ENCODE measurements at regions not wholly inside any gene's neighbourhood (a gene's known extent, or its start where the extent isn't known, plus 50 kb on each side); places are given as distances from the start of the nearest gene placed in this dataset.

DNA sequence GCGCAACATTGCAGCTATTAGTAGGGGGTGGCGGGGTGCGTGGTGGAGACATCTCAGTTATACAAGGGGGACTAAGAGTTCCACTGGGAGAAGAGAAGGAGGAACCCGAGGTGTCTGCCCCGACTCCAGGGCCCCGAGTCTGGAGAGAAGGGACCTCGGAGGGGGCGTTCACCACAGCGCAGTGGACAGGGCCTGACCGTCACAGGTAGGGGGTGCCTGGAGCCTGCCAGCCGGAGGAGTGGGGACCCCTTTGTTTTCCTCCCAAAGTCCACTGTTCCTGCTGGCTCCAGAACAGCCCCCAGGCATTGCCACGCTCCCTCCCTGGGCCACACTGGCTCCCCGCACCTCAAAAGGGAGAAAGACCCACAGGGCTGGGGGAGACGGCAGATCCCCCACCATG lies 175.9 kb upstream of the TNRC6C start:
- TF ChIP-seq, protein P1, sequence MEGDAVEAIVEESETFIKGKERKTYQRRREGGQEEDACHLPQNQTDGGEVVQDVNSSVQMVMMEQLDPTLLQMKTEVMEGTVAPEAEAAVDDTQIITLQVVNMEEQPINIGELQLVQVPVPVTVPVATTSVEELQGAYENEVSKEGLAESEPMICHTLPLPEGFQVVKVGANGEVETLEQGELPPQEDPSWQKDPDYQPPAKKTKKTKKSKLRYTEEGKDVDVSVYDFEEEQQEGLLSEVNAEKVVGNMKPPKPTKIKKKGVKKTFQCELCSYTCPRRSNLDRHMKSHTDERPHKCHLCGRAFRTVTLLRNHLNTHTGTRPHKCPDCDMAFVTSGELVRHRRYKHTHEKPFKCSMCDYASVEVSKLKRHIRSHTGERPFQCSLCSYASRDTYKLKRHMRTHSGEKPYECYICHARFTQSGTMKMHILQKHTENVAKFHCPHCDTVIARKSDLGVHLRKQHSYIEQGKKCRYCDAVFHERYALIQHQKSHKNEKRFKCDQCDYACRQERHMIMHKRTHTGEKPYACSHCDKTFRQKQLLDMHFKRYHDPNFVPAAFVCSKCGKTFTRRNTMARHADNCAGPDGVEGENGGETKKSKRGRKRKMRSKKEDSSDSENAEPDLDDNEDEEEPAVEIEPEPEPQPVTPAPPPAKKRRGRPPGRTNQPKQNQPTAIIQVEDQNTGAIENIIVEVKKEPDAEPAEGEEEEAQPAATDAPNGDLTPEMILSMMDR (IDR thresholded peaks at IDR 0.05), result no peak
- no peak for TF ChIP-seq EP300 (IDR thresholded peaks at IDR 0.05)
- no peak for TF ChIP-seq POLR2A (IDR thresholded peaks at IDR 0.05)
- intact Hi-C loops (cut with DNase I), result no loop called here
- WGBS, 3 donors, result 83 to 89% (median 89%) methylated on average over 14 of the region's 14 CpGs
- H3K4me1 ChIP-seq (ENCODE audit: insufficient read depth), result peaks cover 6% of the 10 kb centered on the region
- H3K9me3 ChIP-seq, result no peaks in the 10 kb centered on the region
- no peak overlapping the region for H3K4me3 ChIP-seq
- H3K27ac ChIP-seq, result no peak overlapping the region
- H3K36me3 ChIP-seq, result no peaks in the 10 kb centered on the region
- no peaks in the 10 kb centered on the region for H3K27me3 ChIP-seq
- no peak for DNase-seq

- Histone ChIP-seq H3K27ac (no peak overlapping the region), H3K27me3 (no peaks in the 10 kb centered on the region), H3K9me3 (no peaks in the 10 kb centered on the region), H3K4me3 (no peak overlapping the region), H3K4me1 (ENCODE audit: insufficient read depth) (peaks cover 6% of the 10 kb centered on the region), H3K36me3 (no peaks in the 10 kb centered on the region)
- TF ChIP-seq, protein P1 (IDR thresholded peaks at IDR 0.05), result no peak
- no peak for TF ChIP-seq EP300 (IDR thresholded peaks at IDR 0.05)
- TF ChIP-seq POLR2A (IDR thresholded peaks at IDR 0.05), result no peak
- WGBS, 3 donors, result 82 to 91% (median 83%) methylated on average over 20 of the region's 20 CpGs
- intact Hi-C loops (cut with DNase I), result no loop called here
- DNase-seq, result no peak
Measured at GRCh38 chr17:77783991-77784820, 174.3 kb upstream of the TNRC6C start.

GRCh38 chr17:77785312-77785905 lies 173.1 kb upstream of the TNRC6C start:
- WGBS, 3 donors, result 77 to 83% (median 79%) methylated on average over 15 of the region's 15 CpGs
- DNase-seq, result no peak
- intact Hi-C loops (cut with DNase I), result no loop called here
- H3K4me1 ChIP-seq (ENCODE audit: insufficient read depth), result peaks cover 2% of the 10 kb centered on the region
- H3K27ac ChIP-seq, result no peak overlapping the region
- no peaks in the 10 kb centered on the region for H3K36me3 ChIP-seq
- H3K4me3 ChIP-seq, result no peak overlapping the region
- TF ChIP-seq EP300 (IDR thresholded peaks at IDR 0.05), result no peak
- no peak for TF ChIP-seq POLR2A (IDR thresholded peaks at IDR 0.05)
- TF ChIP-seq, protein P1 (IDR thresholded peaks at IDR 0.05), result no peak
- no peaks in the 10 kb centered on the region for H3K9me3 ChIP-seq
- H3K27me3 ChIP-seq, result no peaks in the 10 kb centered on the region

DNA sequence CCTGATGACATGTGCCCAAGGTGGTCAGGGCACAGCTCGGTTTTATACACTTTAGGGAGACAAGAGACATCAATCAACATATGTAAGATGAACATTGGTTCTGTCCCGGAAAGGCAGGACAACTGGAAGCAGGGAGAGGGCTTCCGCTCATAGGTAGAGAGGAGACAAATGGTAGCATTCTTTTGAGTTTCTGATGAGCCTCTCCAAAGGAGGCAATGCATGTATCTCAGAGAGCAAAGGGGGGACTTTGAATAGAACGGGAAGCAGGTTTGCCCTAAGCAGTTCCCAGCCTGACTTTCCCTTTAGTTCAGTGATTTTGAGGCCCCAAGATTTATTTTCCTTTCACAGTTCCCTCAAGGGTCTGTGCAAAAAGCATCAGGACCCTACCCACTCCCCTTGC lies 172.4 kb upstream of the TNRC6C start:
- H3K9me3 ChIP-seq, result no peaks in the 10 kb centered on the region
- H3K4me3 ChIP-seq, result no peak overlapping the region
- 70 to 86% (median 85%) methylated on average over 4 of the region's 4 CpGs for WGBS, 3 donors
- no peaks in the 10 kb centered on the region for H3K36me3 ChIP-seq
- H3K27me3 ChIP-seq, result no peaks in the 10 kb centered on the region
- intact Hi-C loops (cut with DNase I), result no loop called here
- no peaks in the 10 kb centered on the region for H3K4me1 ChIP-seq (ENCODE audit: insufficient read depth)
- no peak overlapping the region for H3K27ac ChIP-seq
- TF ChIP-seq, protein P1 (IDR thresholded peaks at IDR 0.05), result no peak
- TF ChIP-seq EP300 (IDR thresholded peaks at IDR 0.05) (no peak), POLR2A (IDR thresholded peaks at IDR 0.05) (no peak)
- no peak for DNase-seq
